Breast epithelium (tissue), 4 donors: ENCODE measurements at regions not wholly inside any gene's neighbourhood (a gene's known extent, or its start where the extent isn't known, plus 50 kb on each side); places are given as distances from the start of the nearest gene placed in this dataset.

ENCODE experiments used
- DNase-seq, 2 donors: peaks; one replicate each; pipeline ENCODE4 v3.0.0-alpha.2; 2019; ENCODE audit warnings: low spot score in 2 of 2
- H3K27ac ChIP-seq, 2 donors: fragments of 200-600 bp; sonication (generic) in 1 of 2; one replicate each; pipeline ENCODE4 v1.5.1; 2016 to 2019; ENCODE audit warnings: mild to moderate bottlenecking in 1 of 2
- H3K27me3 ChIP-seq, 2 donors: fragments of 200-600 bp; sonication (generic) in 1 of 2; one replicate each; pipeline versions ENCODE4 v1.5.1 to v1.6.0; 2017 to 2019; ENCODE audit warnings: control low read depth in 1 of 2, mild to moderate bottlenecking in 1 of 2
- H3K36me3 ChIP-seq: fragments of 200-600 bp; one replicate; pipeline ENCODE4 v1.5.1; 2019
- H3K4me1 ChIP-seq, 2 donors: fragments of 200-600 bp; sonication (generic); one replicate each; pipeline ENCODE4 v1.5.1; 2016 to 2019; ENCODE audit warnings: control low read depth in 1 of 2
- H3K4me3 ChIP-seq, 3 donors: fragments of 200-600 bp; sonication (generic); 1 replicate in 2 of 3; 2 replicates in 1 of 3; pipeline ENCODE4 v1.5.1; 2016 to 2019; ENCODE audit warnings: mild to moderate bottlenecking in 3 of 3, moderate library complexity in 2 of 3
- H3K9me3 ChIP-seq, 2 donors: fragments of 200-600 bp; sonication (generic) in 1 of 2; one replicate each; pipeline ENCODE4 v1.5.1; 2016 to 2019; ENCODE audit warnings: control low read depth in 1 of 2
- CTCF ChIP-seq, 3 donors: fragments of 450-650 bp; IDR thresholded peaks; one replicate each; pipeline ENCODE4 v1.5.1; 2016 to 2017; ENCODE audit warnings: antibody characterized with exemption in 3 of 3, mild to moderate bottlenecking in 3 of 3, moderate library complexity in 3 of 3
- POLR2A ChIP-seq: fragments of 450-650 bp; IDR thresholded peaks from one replicate; pipeline ENCODE4 v1.6.1; 2016; ENCODE audit warnings: antibody characterized with exemption, mild to moderate bottlenecking, moderate library complexity
- POLR2AphosphoS5 ChIP-seq, 3 donors: sonication (generic); formaldehyde crosslinking; IDR thresholded peaks; one replicate each; pipeline ENCODE4 v1.6.1; 2017; ENCODE audit warnings: antibody characterized with exemption in 3 of 3
- intact Hi-C: fragments of 100-400 bp; cut with DNase I; formaldehyde crosslinking; loops from one replicate; pipeline ENCODE4 v1.15.1; 2023; ENCODE audit warnings: low total_unique reads

GRCh38 chr18:53789376-53790247, 434.9 kb downstream of the MBD2 start:
- Histone ChIP-seq H3K36me3 (no peaks in the 10 kb centered on the region), H3K4me1 (no peaks in the 10 kb centered on the region), H3K9me3 (peaks cover 0 to 5% of the 10 kb centered on the region in 2 donors), H3K27ac (no peak overlapping the region), H3K4me3 (no peak overlapping the region), H3K27me3 (no peaks in the 10 kb centered on the region)
- intact Hi-C loops: no loop called here
- no peak for DNase-seq
- TF ChIP-seq POLR2AphosphoS5 (IDR thresholded peaks at IDR 0.05) (no peak), CTCF (IDR thresholded peaks at IDR 0.05) (no peak), POLR2A (no peak)

GRCh38 chr18:53785811-53786210, 438.7 kb downstream of the MBD2 start:
- H3K9me3 ChIP-seq: peaks cover 0 to 5% of the 10 kb centered on the region in 2 donors
- H3K27me3 ChIP-seq: no peaks in the 10 kb centered on the region
- H3K27ac ChIP-seq: no peak overlapping the region
- no peak overlapping the region for H3K4me3 ChIP-seq
- no peaks in the 10 kb centered on the region for H3K36me3 ChIP-seq
- no peak for DNase-seq
- intact Hi-C loops: no loop called here
- H3K4me1 ChIP-seq: no peaks in the 10 kb centered on the region
- TF ChIP-seq CTCF (IDR thresholded peaks at IDR 0.05): no peak
- no peak for TF ChIP-seq POLR2AphosphoS5 (IDR thresholded peaks at IDR 0.05)
- TF ChIP-seq POLR2A: no peak

- peaks cover 0 to 5% of the 10 kb centered on the region in 2 donors for H3K9me3 ChIP-seq
- TF ChIP-seq POLR2AphosphoS5 (IDR thresholded peaks at IDR 0.05) (no peak), CTCF (IDR thresholded peaks at IDR 0.05) (no peak), POLR2A (no peak)
- H3K4me1 ChIP-seq: no peaks in the 10 kb centered on the region
Measured at GRCh38 chr18:53784253-53784652, 440.2 kb downstream of the MBD2 start.

GRCh38 chr18:53780666-53781065, 443.8 kb downstream of the MBD2 start:
- Histone ChIP-seq H3K27me3 (no peaks in the 10 kb centered on the region), H3K9me3 (no peaks in the 10 kb centered on the region), H3K4me1 (no peaks in the 10 kb centered on the region), H3K36me3 (no peaks in the 10 kb centered on the region), H3K4me3 (no peak overlapping the region), H3K27ac (no peak overlapping the region)
- no peak for TF ChIP-seq CTCF (IDR thresholded peaks at IDR 0.05)
- TF ChIP-seq POLR2AphosphoS5 (IDR thresholded peaks at IDR 0.05): no peak
- no peak for TF ChIP-seq POLR2A
- intact Hi-C loops: no loop called here
- DNase-seq: no peak

More at GRCh38 chr18:53784253-53784652, 440.2 kb downstream of the MBD2 start:
- Histone ChIP-seq H3K36me3 (no peaks in the 10 kb centered on the region), H3K27ac (no peak overlapping the region), H3K27me3 (no peaks in the 10 kb centered on the region), H3K4me3 (no peak overlapping the region)
- no peak for DNase-seq
- intact Hi-C loops: no loop called here

DNA sequence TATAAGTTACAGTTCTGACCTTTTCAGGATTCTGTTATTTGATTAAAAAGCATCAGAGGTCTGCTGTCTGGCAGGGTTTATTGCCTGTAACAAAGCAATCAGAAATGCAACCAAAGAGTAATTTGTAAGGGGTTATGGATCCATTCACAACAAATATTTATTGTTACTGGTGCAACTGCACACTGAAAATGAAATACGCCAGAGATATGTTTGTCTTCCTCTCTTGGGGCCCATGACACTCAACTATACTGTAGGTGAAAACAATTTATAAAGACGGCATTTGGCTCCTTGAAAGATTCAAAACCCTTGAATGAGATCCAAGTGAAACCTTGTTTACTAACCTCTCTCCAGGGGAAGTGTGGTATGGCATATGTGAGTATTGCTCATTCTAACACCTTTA, 452.2 kb downstream of the MBD2 start:
- no peak for DNase-seq
- H3K4me1 ChIP-seq: no peaks in the 10 kb centered on the region
- H3K27me3 ChIP-seq: no peaks in the 10 kb centered on the region
- H3K36me3 ChIP-seq: no peaks in the 10 kb centered on the region
- TF ChIP-seq POLR2AphosphoS5 (IDR thresholded peaks at IDR 0.05) (no peak), POLR2A (no peak), CTCF (IDR thresholded peaks at IDR 0.05) (no peak)
- peaks cover 0 to 8% of the 10 kb centered on the region in 2 donors for H3K9me3 ChIP-seq
- H3K4me3 ChIP-seq: no peak overlapping the region
- H3K27ac ChIP-seq: no peak overlapping the region
- intact Hi-C loops: no loop called here
